NB4 (cell line): ENCODE measurements at regions not wholly inside any gene's neighbourhood (a gene's known extent, or its start where the extent isn't known, plus 50 kb on each side); places are given as distances from the start of the nearest gene placed in this dataset.
A peak's percentile ranks its signal among the peaks of the same experiment; 100 is the strongest.

ENCODE experiments used
- MAX ChIP-seq: IDR thresholded peaks from 2 replicates; pipeline ENCODE4 v1.6.1; 2011; ENCODE audit warnings: low read depth, low read length
- POLR2A ChIP-seq: IDR thresholded peaks from 2 replicates; pipeline ENCODE4 v1.6.1; 2011; ENCODE audit warnings: mild to moderate bottlenecking; ENCODE audit not compliant: insufficient read length; ENCODE audit errors: extremely low read depth
- TF ChIP-seq, protein P1 (sequence below): IDR thresholded peaks from one replicate; pipeline ENCODE4 v1.5.1; 2012; ENCODE audit warnings: low read depth, low read length

DNA sequence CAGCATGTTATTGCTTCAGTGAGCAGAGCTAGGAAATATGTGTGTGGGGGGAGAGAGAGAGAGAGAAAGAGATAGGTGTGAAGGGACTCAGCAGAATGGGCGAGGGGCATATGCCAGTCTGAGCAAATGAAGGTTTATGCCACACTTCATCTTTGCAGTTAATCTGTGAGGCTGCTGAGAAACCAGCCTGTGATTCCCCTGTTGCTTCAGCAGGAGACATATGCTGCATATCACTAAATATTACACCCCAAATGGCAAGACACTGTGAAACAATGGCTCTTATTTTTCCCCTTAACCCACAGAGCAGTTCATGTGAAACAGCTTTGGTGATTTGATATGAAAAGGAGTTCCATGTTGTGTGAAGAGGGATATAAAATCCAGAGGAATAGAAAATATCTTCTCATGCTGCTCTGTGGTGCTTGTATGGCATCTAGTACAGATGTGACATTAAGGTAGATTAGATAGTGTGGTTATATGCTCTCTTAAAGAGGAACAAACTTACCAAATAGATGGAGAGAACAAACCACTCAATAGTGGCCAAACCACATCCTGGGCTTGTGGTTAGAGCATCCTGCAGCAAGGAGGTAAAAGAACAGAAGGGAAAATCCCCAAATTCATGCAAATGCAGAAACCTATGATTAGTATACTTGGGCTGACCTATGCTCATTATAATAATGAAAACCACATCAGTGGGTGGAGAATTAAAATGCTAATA lies 864.2 kb downstream of the FAM181B start:
- TF ChIP-seq POLR2A, result no peak
- TF ChIP-seq, protein P1, sequence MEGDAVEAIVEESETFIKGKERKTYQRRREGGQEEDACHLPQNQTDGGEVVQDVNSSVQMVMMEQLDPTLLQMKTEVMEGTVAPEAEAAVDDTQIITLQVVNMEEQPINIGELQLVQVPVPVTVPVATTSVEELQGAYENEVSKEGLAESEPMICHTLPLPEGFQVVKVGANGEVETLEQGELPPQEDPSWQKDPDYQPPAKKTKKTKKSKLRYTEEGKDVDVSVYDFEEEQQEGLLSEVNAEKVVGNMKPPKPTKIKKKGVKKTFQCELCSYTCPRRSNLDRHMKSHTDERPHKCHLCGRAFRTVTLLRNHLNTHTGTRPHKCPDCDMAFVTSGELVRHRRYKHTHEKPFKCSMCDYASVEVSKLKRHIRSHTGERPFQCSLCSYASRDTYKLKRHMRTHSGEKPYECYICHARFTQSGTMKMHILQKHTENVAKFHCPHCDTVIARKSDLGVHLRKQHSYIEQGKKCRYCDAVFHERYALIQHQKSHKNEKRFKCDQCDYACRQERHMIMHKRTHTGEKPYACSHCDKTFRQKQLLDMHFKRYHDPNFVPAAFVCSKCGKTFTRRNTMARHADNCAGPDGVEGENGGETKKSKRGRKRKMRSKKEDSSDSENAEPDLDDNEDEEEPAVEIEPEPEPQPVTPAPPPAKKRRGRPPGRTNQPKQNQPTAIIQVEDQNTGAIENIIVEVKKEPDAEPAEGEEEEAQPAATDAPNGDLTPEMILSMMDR, result no peak
- peak; percentile 44; the same call in 1 of the 2 replicates for TF ChIP-seq MAX
